ENCODE measurements at regions not wholly inside any gene's neighbourhood (a gene's known extent, or its start where the extent isn't known, plus 50 kb on each side); places are given as distances from the start of the nearest gene placed in this dataset.

DNA sequence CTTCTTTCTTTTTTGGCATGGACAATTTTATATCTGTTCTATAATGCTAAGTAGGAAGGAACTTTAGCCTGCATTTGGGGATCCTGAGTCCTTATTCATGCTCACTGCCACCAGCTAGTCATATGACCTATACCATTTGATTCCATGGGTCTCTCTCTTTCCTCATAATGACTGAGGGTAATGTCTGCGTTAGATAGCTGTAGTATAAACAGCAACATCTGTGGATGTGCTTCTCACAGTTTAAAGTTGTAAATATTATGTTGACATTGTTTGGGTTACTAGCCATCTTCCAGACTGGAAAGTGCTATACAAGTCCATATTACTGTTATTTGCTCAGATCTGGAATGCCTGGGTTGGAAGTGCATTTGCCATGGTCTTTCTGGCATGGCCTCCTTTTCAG, 274.9 kb upstream of the SEMA6D start:
- TF ChIP-seq, protein P1, sequence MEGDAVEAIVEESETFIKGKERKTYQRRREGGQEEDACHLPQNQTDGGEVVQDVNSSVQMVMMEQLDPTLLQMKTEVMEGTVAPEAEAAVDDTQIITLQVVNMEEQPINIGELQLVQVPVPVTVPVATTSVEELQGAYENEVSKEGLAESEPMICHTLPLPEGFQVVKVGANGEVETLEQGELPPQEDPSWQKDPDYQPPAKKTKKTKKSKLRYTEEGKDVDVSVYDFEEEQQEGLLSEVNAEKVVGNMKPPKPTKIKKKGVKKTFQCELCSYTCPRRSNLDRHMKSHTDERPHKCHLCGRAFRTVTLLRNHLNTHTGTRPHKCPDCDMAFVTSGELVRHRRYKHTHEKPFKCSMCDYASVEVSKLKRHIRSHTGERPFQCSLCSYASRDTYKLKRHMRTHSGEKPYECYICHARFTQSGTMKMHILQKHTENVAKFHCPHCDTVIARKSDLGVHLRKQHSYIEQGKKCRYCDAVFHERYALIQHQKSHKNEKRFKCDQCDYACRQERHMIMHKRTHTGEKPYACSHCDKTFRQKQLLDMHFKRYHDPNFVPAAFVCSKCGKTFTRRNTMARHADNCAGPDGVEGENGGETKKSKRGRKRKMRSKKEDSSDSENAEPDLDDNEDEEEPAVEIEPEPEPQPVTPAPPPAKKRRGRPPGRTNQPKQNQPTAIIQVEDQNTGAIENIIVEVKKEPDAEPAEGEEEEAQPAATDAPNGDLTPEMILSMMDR (IDR thresholded peaks at IDR 0.05), result no peak
- no peak for TF ChIP-seq POLR2A (IDR thresholded peaks at IDR 0.05)

All from esophagus squamous epithelium (tissue), 4 donors.